Type B pancreatic cell (in vitro differentiated cells): ENCODE measurements at regions not wholly inside any gene's neighbourhood (a gene's known extent, or its start where the extent isn't known, plus 50 kb on each side); places are given as distances from the start of the nearest gene placed in this dataset.

ENCODE experiments used
- DNase-seq: peaks from one replicate; pipeline ENCODE4 v3.0.0; 2021; ENCODE audit warnings: mixed read lengths; ENCODE audit not compliant: unreplicated experiment; ENCODE audit errors: extremely low spot score
- H3K27ac Mint-ChIP-seq: 2 replicates; pipeline ENCODE4 v1.8.0; 2021; ENCODE audit warnings: mild to moderate bottlenecking, mixed read lengths
- H3K27me3 Mint-ChIP-seq: 2 replicates; pipeline ENCODE4 v1.8.0; 2021; ENCODE audit warnings: mixed read lengths
- H3K36me3 Mint-ChIP-seq: 2 replicates; pipeline ENCODE4 v1.8.0; 2021; ENCODE audit warnings: mixed read lengths
- H3K4me1 Mint-ChIP-seq: one replicate; pipeline ENCODE4 v1.8.0; 2021; ENCODE audit warnings: mixed read lengths; ENCODE audit not compliant: unreplicated experiment
- H3K4me3 Mint-ChIP-seq: 2 replicates; pipeline ENCODE4 v1.8.0; 2021; ENCODE audit warnings: mild to moderate bottlenecking, mixed read lengths
- H3K9me3 Mint-ChIP-seq: 2 replicates; pipeline ENCODE4 v1.8.0; 2021; ENCODE audit warnings: mixed read lengths
- CTCF ChIP-seq: fragments of 200-600 bp; sonication (generic); conservative IDR thresholded peaks from 2 replicates; pipeline ENCODE4 v1.5.0; 2021; ENCODE audit warnings: antibody characterized with exemption, mild to moderate bottlenecking

- Mint-ChIP-seq H3K27ac (no peak overlapping the region), H3K27me3 (no peaks in the 10 kb centered on the region), H3K4me1 (peaks cover 13% of the 10 kb centered on the region), H3K4me3 (no peak overlapping the region), H3K36me3 (no peaks in the 10 kb centered on the region), H3K9me3 (no peaks in the 10 kb centered on the region)
- peak; percentile 76 for TF ChIP-seq CTCF
- DNase-seq = no peak
Measured at GRCh38 chr14:58826845-58827686, 189.3 kb downstream of the DACT1 start.

GRCh38 chr14:58828298-58828697, 190.5 kb downstream of the DACT1 start:
- H3K36me3 Mint-ChIP-seq = no peaks in the 10 kb centered on the region
- TF ChIP-seq CTCF = no peak
- H3K4me1 Mint-ChIP-seq = peaks cover 14% of the 10 kb centered on the region
- H3K27me3 Mint-ChIP-seq = no peaks in the 10 kb centered on the region
- H3K27ac Mint-ChIP-seq = no peak overlapping the region
- H3K4me3 Mint-ChIP-seq = no peak overlapping the region
- H3K9me3 Mint-ChIP-seq = no peaks in the 10 kb centered on the region
- no peak for DNase-seq

- H3K4me1 Mint-ChIP-seq = peaks cover 10% of the 10 kb centered on the region
- H3K27me3 Mint-ChIP-seq = no peaks in the 10 kb centered on the region
- TF ChIP-seq CTCF = no peak
- H3K27ac Mint-ChIP-seq = peak overlapping the region; percentile 20
- no peaks in the 10 kb centered on the region for H3K36me3 Mint-ChIP-seq
- DNase-seq = no peak
- H3K4me3 Mint-ChIP-seq = no peak overlapping the region
- no peaks in the 10 kb centered on the region for H3K9me3 Mint-ChIP-seq
Measured at GRCh38 chr14:58829594-58829993, 191.8 kb downstream of the DACT1 start.

GRCh38 chr14:58830121-58830520, 192.4 kb downstream of the DACT1 start:
- Mint-ChIP-seq H3K36me3 (no peaks in the 10 kb centered on the region), H3K4me3 (no peak overlapping the region), H3K9me3 (peaks cover 4% of the 10 kb centered on the region), H3K27ac (no peak overlapping the region), H3K4me1 (peaks cover 10% of the 10 kb centered on the region), H3K27me3 (no peaks in the 10 kb centered on the region)
- DNase-seq = no peak
- no peak for TF ChIP-seq CTCF

- no peak overlapping the region for H3K4me3 Mint-ChIP-seq
- TF ChIP-seq CTCF = no peak
- H3K27ac Mint-ChIP-seq = no peak overlapping the region
- H3K9me3 Mint-ChIP-seq = peaks cover 4% of the 10 kb centered on the region
- no peaks in the 10 kb centered on the region for H3K27me3 Mint-ChIP-seq
- DNase-seq = no peak
- peaks cover 10% of the 10 kb centered on the region for H3K4me1 Mint-ChIP-seq
- no peaks in the 10 kb centered on the region for H3K36me3 Mint-ChIP-seq
Measured at GRCh38 chr14:58832095-58832521, 194.3 kb downstream of the DACT1 start.
